Gastroesophageal sphincter (tissue), 4 donors: ENCODE measurements at regions not wholly inside any gene's neighbourhood (a gene's known extent, or its start where the extent isn't known, plus 50 kb on each side); places are given as distances from the start of the nearest gene placed in this dataset.
"Not testable (repeated sequence)": the region's sequence is repeated elsewhere in the genome, so short reads cannot be mapped to it uniquely, and the experiment has no call there.

ENCODE experiments used
- ATAC-seq: fragments of 150-250 bp; one replicate; pipeline ENCODE4 v1.9.1; 2016; ENCODE audit warnings: mild to moderate bottlenecking, moderate library complexity
- H3K27ac ChIP-seq, 4 donors: fragments of 200-600 bp; sonication (generic) in 3 of 4; 1 replicate in 3 of 4; 2 replicates in 1 of 4; pipeline ENCODE4 v1.5.1; 2016 to 2019
- H3K27me3 ChIP-seq: fragments of 200-600 bp; sonication (generic); one replicate; pipeline ENCODE4 v1.5.1; 2019
- H3K36me3 ChIP-seq, 2 donors: fragments of 200-600 bp; sonication (generic); one replicate each; pipeline ENCODE4 v1.5.1; 2019; ENCODE audit warnings: control low read depth in 1 of 2
- H3K4me1 ChIP-seq, 3 donors: fragments of 200-600 bp; sonication (generic); 1 replicate in 2 of 3; 2 replicates in 1 of 3; pipeline ENCODE4 v1.5.1; 2016 to 2019; ENCODE audit warnings: control low read depth in 2 of 3
- H3K4me3 ChIP-seq, 2 donors: fragments of 200-600 bp; sonication (generic); one replicate each; pipeline ENCODE4 v1.5.1; 2019; ENCODE audit warnings: mild to moderate bottlenecking in 1 of 2, moderate library complexity in 1 of 2
- H3K9me3 ChIP-seq, 3 donors: fragments of 200-600 bp; sonication (generic); one replicate each; pipeline ENCODE4 v1.5.1; 2017 to 2019; ENCODE audit warnings: control low read depth in 2 of 3
- CTCF ChIP-seq, 4 experiments: fragments of 200-600 bp in 2 of 4; fragments of 450-650 bp in 2 of 4; sonication (generic) in 1 of 4; IDR thresholded peaks; one replicate each; pipeline ENCODE4 v1.5.1; 2017 to 2019; ENCODE audit warnings: antibody characterized with exemption in 4 of 4, mild to moderate bottlenecking in 2 of 4, moderate library complexity in 2 of 4
- EP300 ChIP-seq: sonication (generic); formaldehyde crosslinking; IDR thresholded peaks from one replicate; pipeline ENCODE4 v1.6.1; 2017; ENCODE audit warnings: antibody characterized with exemption, mild to moderate bottlenecking
- POLR2A ChIP-seq, 2 donors: fragments of 450-650 bp; IDR thresholded peaks; one replicate each; pipeline ENCODE4 v1.6.1; 2017; ENCODE audit warnings: antibody characterized with exemption in 2 of 2, mild to moderate bottlenecking in 2 of 2, moderate library complexity in 1 of 2
- POLR2AphosphoS5 ChIP-seq: sonication (generic); formaldehyde crosslinking; IDR thresholded peaks from one replicate; pipeline ENCODE4 v1.6.1; 2017; ENCODE audit warnings: antibody characterized with exemption
- WGBS, 2 donors: methylation state at CpG; one replicate each; pipeline ENCODE4 v1.1.5; 2018; ENCODE audit warnings: low coverage in 1 of 2; 5-methylcytosine and 5-hydroxymethylcytosine counted together

GRCh38 chr12:97075934-97076630 is 169.0 kb downstream of the NEDD1 start:
- Histone ChIP-seq H3K27ac (peak overlapping the region in 3 of 4 donors; percentile 29 to 61 (median 60)), H3K27me3 (no peaks in the 10 kb centered on the region), H3K9me3 (no peaks in the 10 kb centered on the region), H3K4me1 (peaks cover 0 to 18% (median 4%) of the 10 kb centered on the region in 3 donors), H3K36me3 (no peaks in the 10 kb centered on the region), H3K4me3 (no peak overlapping the region)
- TF ChIP-seq POLR2AphosphoS5 (no peak), EP300 (no peak), CTCF (IDR thresholded peaks at IDR 0.05) (no peak), POLR2A (IDR thresholded peaks at IDR 0.05) (no peak)
- WGBS, 2 donors = 56 to 61% methylated on average over 6 of the region's 6 CpGs
- no peak for ATAC-seq

- 84 to 94% methylated on average over 3 to 6 of the region's 9 CpGs for WGBS, 2 donors
- H3K4me1 ChIP-seq = peaks cover 0 to 18% (median 4%) of the 10 kb centered on the region in 3 donors
- not testable (repeated sequence) for ATAC-seq, H3K27ac ChIP-seq, H3K9me3 ChIP-seq, H3K36me3 ChIP-seq, H3K4me3 ChIP-seq, H3K27me3 ChIP-seq
Measured at GRCh38 chr12:97076912-97077311, 169.9 kb downstream of the NEDD1 start.

GRCh38 chr12:97082029-97082428 is 175.0 kb downstream of the NEDD1 start:
- no peak for ATAC-seq

GRCh38 chr12:97093187-97093683 is 186.2 kb downstream of the NEDD1 start:
- Histone ChIP-seq H3K27me3 (no peaks in the 10 kb centered on the region), H3K27ac (no peak overlapping the region), H3K4me1 (no peaks in the 10 kb centered on the region), H3K9me3 (no peaks in the 10 kb centered on the region), H3K4me3 (no peak overlapping the region), H3K36me3 (no peaks in the 10 kb centered on the region)
- WGBS, 2 donors = 28 to 41% methylated on average over 6 of the region's 6 CpGs
- TF ChIP-seq POLR2A (IDR thresholded peaks at IDR 0.05) (no peak), POLR2AphosphoS5 (no peak), CTCF (IDR thresholded peaks at IDR 0.05) (no peak)
- no peak for ATAC-seq

More at GRCh38 chr12:97082029-97082428, 175.0 kb downstream of the NEDD1 start:
- Histone ChIP-seq H3K9me3 (no peaks in the 10 kb centered on the region), H3K4me3 (no peak overlapping the region), H3K4me1 (no peaks in the 10 kb centered on the region), H3K27me3 (no peaks in the 10 kb centered on the region), H3K36me3 (no peaks in the 10 kb centered on the region), H3K27ac (no peak overlapping the region)
- no peak for TF ChIP-seq POLR2A (IDR thresholded peaks at IDR 0.05)
- no peak for TF ChIP-seq EP300
- TF ChIP-seq CTCF (IDR thresholded peaks at IDR 0.05) = no peak
- no peak for TF ChIP-seq POLR2AphosphoS5

- Histone ChIP-seq H3K27ac (no peak overlapping the region), H3K36me3 (no peaks in the 10 kb centered on the region), H3K9me3 (no peaks in the 10 kb centered on the region), H3K4me3 (no peak overlapping the region), H3K4me1 (no peaks in the 10 kb centered on the region), H3K27me3 (no peaks in the 10 kb centered on the region)
- TF ChIP-seq POLR2AphosphoS5 = no peak
- no peak for TF ChIP-seq EP300
- TF ChIP-seq POLR2A (IDR thresholded peaks at IDR 0.05) = no peak
- no peak for TF ChIP-seq CTCF (IDR thresholded peaks at IDR 0.05)
- ATAC-seq = no peak
- 88 to 100% methylated on average over 1 of the region's 1 CpG for WGBS, 2 donors
Measured at GRCh38 chr12:97097734-97098133, 190.7 kb downstream of the NEDD1 start.
